ENCODE measurements at regions not wholly inside any gene's neighbourhood (a gene's known extent, or its start where the extent isn't known, plus 50 kb on each side); places are given as distances from the start of the nearest gene placed in this dataset.

- H2AFZ ChIP-seq (ENCODE audit: low read depth, low read length) = no peak overlapping the region
- H3K79me2 ChIP-seq (ENCODE audit: control insufficient read depth, insufficient read depth, low read length) = no peaks in the 10 kb centered on the region
- BruUV-seq (replicated peaks) = no TSS peak
- H4K20me1 ChIP-seq (replicated peaks; ENCODE audit: control insufficient read depth, extremely low read depth, insufficient read depth, low read length) = no peaks in the 10 kb centered on the region
- no peak overlapping the region for H3K4me3 ChIP-seq (replicated peaks in 1 of 3; ENCODE audit: insufficient read depth in 1 of 3, low read depth in 1 of 3, low read length in 3 of 3)
- TF ChIP-seq, protein P1, sequence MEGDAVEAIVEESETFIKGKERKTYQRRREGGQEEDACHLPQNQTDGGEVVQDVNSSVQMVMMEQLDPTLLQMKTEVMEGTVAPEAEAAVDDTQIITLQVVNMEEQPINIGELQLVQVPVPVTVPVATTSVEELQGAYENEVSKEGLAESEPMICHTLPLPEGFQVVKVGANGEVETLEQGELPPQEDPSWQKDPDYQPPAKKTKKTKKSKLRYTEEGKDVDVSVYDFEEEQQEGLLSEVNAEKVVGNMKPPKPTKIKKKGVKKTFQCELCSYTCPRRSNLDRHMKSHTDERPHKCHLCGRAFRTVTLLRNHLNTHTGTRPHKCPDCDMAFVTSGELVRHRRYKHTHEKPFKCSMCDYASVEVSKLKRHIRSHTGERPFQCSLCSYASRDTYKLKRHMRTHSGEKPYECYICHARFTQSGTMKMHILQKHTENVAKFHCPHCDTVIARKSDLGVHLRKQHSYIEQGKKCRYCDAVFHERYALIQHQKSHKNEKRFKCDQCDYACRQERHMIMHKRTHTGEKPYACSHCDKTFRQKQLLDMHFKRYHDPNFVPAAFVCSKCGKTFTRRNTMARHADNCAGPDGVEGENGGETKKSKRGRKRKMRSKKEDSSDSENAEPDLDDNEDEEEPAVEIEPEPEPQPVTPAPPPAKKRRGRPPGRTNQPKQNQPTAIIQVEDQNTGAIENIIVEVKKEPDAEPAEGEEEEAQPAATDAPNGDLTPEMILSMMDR (IDR thresholded peaks at IDR 0.05; ENCODE audit: extremely low read depth in 1 of 2, insufficient read depth in 1 of 2, low read depth in 1 of 2, low read length in 2 of 2) = no peak
- no peak for TF ChIP-seq EZH2 (IDR thresholded peaks at IDR 0.05; ENCODE audit: borderline replicate concordance, low read depth, low read length, severe bottlenecking)
- no peak for TF ChIP-seq POLR2AphosphoS5 (IDR thresholded peaks at IDR 0.05; ENCODE audit: insufficient read depth, low read depth, low read length)
- TF ChIP-seq FOS (IDR thresholded peaks at IDR 0.05; ENCODE audit: borderline replicate concordance, insufficient read depth, low read length) = no peak
- no peak for TF ChIP-seq MYC (IDR thresholded peaks at IDR 0.05; ENCODE audit: low read depth, low read length)
- no peak for TF ChIP-seq MAX (IDR thresholded peaks at IDR 0.05; ENCODE audit: insufficient read depth, insufficient read length)
- TF ChIP-seq JUN (IDR thresholded peaks at IDR 0.05; ENCODE audit: borderline replicate concordance, insufficient read depth, insufficient read length, low read depth) = no peak
- no peak for TF ChIP-seq POLR2A (IDR thresholded peaks at IDR 0.05; ENCODE audit: low read depth, low read length)
- TF ChIP-seq GATA2 (IDR thresholded peaks at IDR 0.05; ENCODE audit: insufficient read depth, insufficient read length, low read depth, low read length) = no peak
- H3K9ac ChIP-seq (replicated peaks; ENCODE audit: extremely low read depth, insufficient read depth, low read length) = no peak overlapping the region
- H3K4me1 ChIP-seq (ENCODE audit: control insufficient read depth, extremely low read depth, insufficient read depth, low read length) = no peaks in the 10 kb centered on the region
- H3K9me3 ChIP-seq (replicated peaks; ENCODE audit: control insufficient read depth, insufficient read depth, low read length) = peaks cover 4% of the 10 kb centered on the region
- no peak overlapping the region for H3K27ac ChIP-seq (ENCODE audit: insufficient read depth, low read depth, low read length)
- intact Hi-C loops (cut with micrococcal nuclease) = no loop called here
- ChIA-PET POLR2A (no interaction called here), CTCF (no interaction called here)
- H3K4me2 ChIP-seq (ENCODE audit: insufficient read depth, low read length) = no peak overlapping the region
- dilution Hi-C loops (cut with MboI; ENCODE audit: extremely low pct_ligation_motif_present, low sequenced_read_pairs) = no loop called here
- DNase-seq (ENCODE audit: low read depth, low spot score) = no peak
- no peaks in the 10 kb centered on the region for H3K36me3 ChIP-seq (ENCODE audit: control insufficient read depth in 2 of 2, extremely low read depth in 1 of 2, insufficient read depth in 2 of 2, low read length in 2 of 2)
- H3K27me3 ChIP-seq (ENCODE audit: control insufficient read depth in 2 of 2, insufficient read depth in 2 of 2, low read length in 2 of 2) = no peaks in the 10 kb centered on the region
- no peaks in the 10 kb centered on the region for H3K9me1 ChIP-seq (replicated peaks; ENCODE audit: control insufficient read depth, extremely low read depth, insufficient read depth, low read length)
- no peak for FAIRE-seq
These were observed 223.2 kb downstream of the UQCRFS1 start for GRCh38 chr19:28989739-28990138.

Data from endothelial cell of umbilical vein (primary cell).